Activated naive CD4-positive, alpha-beta T cell treated with anti-CD3 and anti-CD28 coated beads for 36 hours (primary cell): ENCODE measurements at regions not wholly inside any gene's neighbourhood (a gene's known extent, or its start where the extent isn't known, plus 50 kb on each side); places are given as distances from the start of the nearest gene placed in this dataset.

Experiments used
- CTCF ChIA-PET: fragments of 350-600 bp; sonication (Branson Sonifier 250); formaldehyde crosslinking; loops from one replicate; lab custom pipeline; 2021; ENCODE audit warnings: antibody characterized with exemption; lab: Charles Lee
- DNase-seq: peaks from one replicate; pipeline ENCODE4 v3.0.0-alpha.2; 2020
- H3K27ac Mint-ChIP-seq: one replicate; pipeline ENCODE4 v1.8.0; 2021; ENCODE audit warnings: mild to moderate bottlenecking, mixed read lengths
- H3K27me3 Mint-ChIP-seq: one replicate; pipeline ENCODE4 v1.8.0; 2021; ENCODE audit warnings: low read depth, mixed read lengths
- H3K36me3 Mint-ChIP-seq: one replicate; pipeline ENCODE4 v1.8.0; 2021; ENCODE audit warnings: low read depth, mixed read lengths
- H3K4me1 Mint-ChIP-seq: one replicate; pipeline ENCODE4 v1.8.0; 2021; ENCODE audit warnings: low read depth, mixed read lengths
- H3K4me3 Mint-ChIP-seq: one replicate; pipeline ENCODE4 v1.8.0; 2021; ENCODE audit warnings: mild to moderate bottlenecking, moderate library complexity, mixed read lengths
- H3K9me3 Mint-ChIP-seq: one replicate; pipeline ENCODE4 v1.8.0; 2021; ENCODE audit warnings: mixed read lengths
- intact Hi-C: fragments of 100-400 bp; cut with micrococcal nuclease; formaldehyde crosslinking; loops from one replicate; pipeline ENCODE4 v1.15.1; 2023

DNA sequence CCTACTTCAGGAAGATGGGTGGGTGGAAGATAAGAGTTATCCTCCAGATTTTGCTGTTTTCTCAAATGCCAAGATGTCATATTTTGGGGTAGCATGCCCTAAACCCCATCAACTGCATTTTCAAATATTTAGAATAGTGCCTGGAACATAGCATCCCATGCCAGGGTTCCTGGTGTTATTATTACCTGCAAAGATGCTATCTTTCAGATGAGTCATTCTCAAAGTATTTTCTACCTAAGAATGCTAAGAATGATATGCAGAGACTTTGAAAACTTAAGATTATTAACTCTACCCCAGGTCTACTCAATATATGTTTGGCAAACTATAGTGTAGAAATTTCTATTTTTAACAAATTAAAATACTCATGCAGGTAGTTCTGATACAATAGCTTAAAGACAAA lies 934.3 kb upstream of the SLIT2 start:
- Mint-ChIP-seq H3K36me3 (no peaks in the 10 kb centered on the region), H3K4me1 (no peaks in the 10 kb centered on the region), H3K4me3 (no peak overlapping the region), H3K9me3 (peaks cover 4% of the 10 kb centered on the region), H3K27me3 (no peaks in the 10 kb centered on the region), H3K27ac (no peak overlapping the region)
- DNase-seq, result no peak
- intact Hi-C loops, result no loop called here
- CTCF ChIA-PET, result no interaction called here

DNA sequence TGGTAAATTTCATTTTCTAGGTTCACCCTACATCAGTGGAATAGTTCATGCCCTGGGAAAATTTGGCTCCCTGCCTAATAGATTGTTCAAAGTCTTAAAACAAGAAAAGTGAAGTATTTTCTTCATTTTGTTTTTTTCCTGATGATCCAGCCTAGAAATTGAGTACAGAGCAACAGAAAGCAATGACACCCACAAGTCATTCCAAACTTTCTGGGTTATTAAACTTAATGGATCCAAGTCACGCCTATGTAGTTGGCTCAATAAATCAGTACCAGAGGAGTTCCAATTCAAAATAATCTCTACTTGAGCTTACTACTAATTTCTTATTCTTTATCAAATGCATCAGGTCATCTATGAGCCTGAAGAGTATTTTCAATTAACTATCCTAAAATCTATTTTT lies 937.6 kb upstream of the SLIT2 start:
- Mint-ChIP-seq H3K36me3 (no peaks in the 10 kb centered on the region), H3K4me3 (no peak overlapping the region)
- intact Hi-C loops, result no loop called here

GRCh38 chr4:19309378-19309777 lies 942.3 kb upstream of the SLIT2 start:
- Mint-ChIP-seq H3K36me3 (no peaks in the 10 kb centered on the region), H3K4me3 (no peak overlapping the region), H3K27me3 (no peaks in the 10 kb centered on the region), H3K4me1 (no peaks in the 10 kb centered on the region), H3K27ac (no peak overlapping the region), H3K9me3 (peaks cover 7% of the 10 kb centered on the region)
- intact Hi-C loops, result no loop called here
- DNase-seq, result no peak
- CTCF ChIA-PET, result no interaction called here

More for the DNA sequence above, 937.6 kb upstream of the SLIT2 start:
- H3K27me3 Mint-ChIP-seq, result no peaks in the 10 kb centered on the region
- no peak overlapping the region for H3K27ac Mint-ChIP-seq
- H3K4me1 Mint-ChIP-seq, result no peaks in the 10 kb centered on the region
- CTCF ChIA-PET, result no interaction called here
- H3K9me3 Mint-ChIP-seq, result peaks cover 4% of the 10 kb centered on the region
- no peak for DNase-seq

- Mint-ChIP-seq H3K4me1 (no peaks in the 10 kb centered on the region), H3K9me3 (peaks cover 4% of the 10 kb centered on the region), H3K27ac (no peak overlapping the region), H3K4me3 (no peak overlapping the region), H3K36me3 (no peaks in the 10 kb centered on the region), H3K27me3 (no peaks in the 10 kb centered on the region)
- intact Hi-C loops, result no loop called here
- CTCF ChIA-PET, result no interaction called here
- DNase-seq, result no peak
Observed at GRCh38 chr4:19304028-19304427, 947.7 kb upstream of the SLIT2 start.

DNA sequence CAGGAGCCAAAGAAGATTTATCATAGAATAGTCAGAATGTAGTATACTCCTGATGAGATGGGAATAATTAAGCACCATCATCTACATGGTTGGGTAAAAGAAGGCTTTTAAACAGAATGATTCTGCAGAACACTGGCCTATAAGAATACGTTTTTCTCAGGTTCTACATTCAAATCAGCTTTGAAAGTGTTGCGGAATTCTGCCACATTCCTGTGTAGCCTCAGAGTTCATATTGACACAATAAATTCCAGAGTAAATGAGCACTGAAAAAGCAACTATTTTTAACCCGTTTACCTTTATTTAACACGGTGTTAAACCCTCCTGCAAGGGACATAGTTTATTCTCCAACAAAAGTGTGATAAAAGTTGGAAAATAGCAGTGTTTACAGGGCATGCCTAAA lies 950.2 kb upstream of the SLIT2 start:
- CTCF ChIA-PET, result no interaction called here
- intact Hi-C loops, result no loop called here

DNA sequence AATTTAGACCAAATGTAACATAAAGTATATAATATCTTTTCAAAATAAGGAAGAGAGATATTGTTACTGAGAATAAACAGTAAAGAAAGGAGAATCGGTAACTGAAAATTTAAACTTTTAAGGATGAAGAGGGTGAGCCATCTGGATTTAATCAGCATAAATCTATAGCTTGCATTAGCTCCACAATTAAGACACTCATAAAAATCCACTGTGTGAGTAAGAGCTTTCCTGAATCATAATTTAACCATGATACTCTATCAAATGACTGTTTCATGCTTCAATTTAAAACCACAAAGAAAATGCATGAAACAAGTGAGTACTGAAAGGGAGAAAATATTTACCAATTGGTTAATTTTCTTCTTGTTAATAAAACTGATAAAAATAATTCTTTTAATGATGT lies 951.5 kb upstream of the SLIT2 start:
- no peaks in the 10 kb centered on the region for H3K4me1 Mint-ChIP-seq
- H3K9me3 Mint-ChIP-seq, result peaks cover 5% of the 10 kb centered on the region
- no peaks in the 10 kb centered on the region for H3K36me3 Mint-ChIP-seq
- H3K27ac Mint-ChIP-seq, result no peak overlapping the region
- H3K27me3 Mint-ChIP-seq, result no peaks in the 10 kb centered on the region
- intact Hi-C loops, result no loop called here
- CTCF ChIA-PET, result no interaction called here
- H3K4me3 Mint-ChIP-seq, result no peak overlapping the region
- DNase-seq, result no peak

More for the DNA sequence above, 950.2 kb upstream of the SLIT2 start:
- no peaks in the 10 kb centered on the region for H3K27me3 Mint-ChIP-seq
- DNase-seq, result no peak
- no peak overlapping the region for H3K4me3 Mint-ChIP-seq
- no peak overlapping the region for H3K27ac Mint-ChIP-seq
- H3K4me1 Mint-ChIP-seq, result no peaks in the 10 kb centered on the region
- no peaks in the 10 kb centered on the region for H3K36me3 Mint-ChIP-seq
- peaks cover 3% of the 10 kb centered on the region for H3K9me3 Mint-ChIP-seq

GRCh38 chr4:19298998-19299397 lies 952.7 kb upstream of the SLIT2 start:
- Mint-ChIP-seq H3K4me3 (no peak overlapping the region), H3K27me3 (no peaks in the 10 kb centered on the region), H3K4me1 (no peaks in the 10 kb centered on the region), H3K9me3 (peaks cover 10% of the 10 kb centered on the region), H3K36me3 (no peaks in the 10 kb centered on the region), H3K27ac (no peak overlapping the region)
- intact Hi-C loops, result no loop called here
- DNase-seq, result no peak
- CTCF ChIA-PET, result no interaction called here

DNA sequence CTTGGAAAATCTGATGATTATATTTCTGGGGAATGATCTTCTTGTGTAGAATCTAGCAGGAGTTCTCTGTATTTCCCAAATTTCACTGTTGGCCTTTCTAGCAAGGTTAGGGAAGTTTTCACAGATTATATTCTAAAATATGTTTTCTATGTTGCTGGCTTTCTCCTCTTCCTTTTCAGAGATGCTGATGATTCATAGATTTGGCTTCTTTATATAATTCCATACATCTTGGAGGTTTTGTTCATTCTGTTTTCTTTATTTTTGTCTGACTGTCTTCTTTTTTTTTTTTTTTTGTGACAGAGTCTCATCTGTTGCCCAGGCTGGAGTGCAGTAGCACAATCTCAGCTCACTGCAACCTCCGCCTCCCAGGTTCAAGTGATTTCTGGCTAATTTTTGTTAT lies 957.9 kb upstream of the SLIT2 start:
- no peak for DNase-seq
- no peaks in the 10 kb centered on the region for H3K27me3 Mint-ChIP-seq
- H3K4me1 Mint-ChIP-seq, result no peaks in the 10 kb centered on the region
- peaks cover 38% of the 10 kb centered on the region for H3K9me3 Mint-ChIP-seq
- intact Hi-C loops, result no loop called here
- H3K36me3 Mint-ChIP-seq, result peaks cover 2% of the 10 kb centered on the region
- no peak overlapping the region for H3K4me3 Mint-ChIP-seq
- H3K27ac Mint-ChIP-seq, result no peak overlapping the region
- CTCF ChIA-PET, result no interaction called here

DNA sequence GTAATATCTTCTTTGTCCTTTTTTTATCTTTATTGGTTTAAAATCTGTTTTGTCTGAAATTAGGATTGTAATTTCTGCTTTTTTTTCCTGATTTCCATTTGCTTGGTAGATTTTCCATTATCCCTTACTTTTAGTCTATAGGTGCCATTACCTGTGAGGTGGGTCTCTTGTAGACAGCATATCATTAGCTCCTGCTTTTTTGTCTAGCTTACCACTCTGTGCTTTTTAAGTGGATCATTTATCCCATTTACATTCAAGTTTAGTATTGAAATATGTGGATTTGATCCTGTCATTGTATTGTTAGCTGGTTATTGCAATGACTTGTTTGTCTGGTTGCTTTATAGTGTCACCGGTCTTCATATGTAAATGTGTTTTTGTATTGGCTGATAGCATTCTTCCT lies 958.6 kb upstream of the SLIT2 start:
- H3K9me3 Mint-ChIP-seq, result peaks cover 38% of the 10 kb centered on the region
- H3K36me3 Mint-ChIP-seq, result peaks cover 2% of the 10 kb centered on the region
- CTCF ChIA-PET, result no interaction called here
- intact Hi-C loops, result no loop called here
- no peak overlapping the region for H3K4me3 Mint-ChIP-seq
- no peak for DNase-seq
- H3K27ac Mint-ChIP-seq, result no peak overlapping the region
- no peaks in the 10 kb centered on the region for H3K27me3 Mint-ChIP-seq
- no peaks in the 10 kb centered on the region for H3K4me1 Mint-ChIP-seq

GRCh38 chr4:19286924-19287323 lies 964.8 kb upstream of the SLIT2 start:
- H3K4me1 Mint-ChIP-seq, result no peaks in the 10 kb centered on the region
- CTCF ChIA-PET, result no interaction called here
- no peak for DNase-seq
- no peaks in the 10 kb centered on the region for H3K27me3 Mint-ChIP-seq
- intact Hi-C loops, result no loop called here
- H3K27ac Mint-ChIP-seq, result no peak overlapping the region
- H3K4me3 Mint-ChIP-seq, result no peak overlapping the region
- peaks cover 19% of the 10 kb centered on the region for H3K9me3 Mint-ChIP-seq
- H3K36me3 Mint-ChIP-seq, result no peaks in the 10 kb centered on the region

DNA sequence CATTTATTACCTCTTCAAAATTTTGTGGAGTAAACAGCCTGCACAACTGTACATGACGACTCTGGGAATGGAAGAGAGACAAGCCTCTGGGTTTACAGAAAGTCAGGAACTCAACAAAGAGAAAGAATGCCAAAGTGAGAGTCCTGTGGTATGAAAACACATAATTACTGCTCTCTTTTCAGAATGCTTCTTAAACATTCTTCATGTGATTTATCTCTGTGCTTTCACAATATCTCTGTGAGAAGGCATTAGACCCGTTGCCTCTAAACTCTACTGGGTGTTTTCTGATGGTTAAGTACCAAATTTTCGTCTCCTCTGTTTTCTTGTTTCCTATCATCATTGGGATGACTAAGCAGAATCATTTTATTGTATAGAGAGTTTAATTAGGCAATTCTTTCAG lies 966.6 kb upstream of the SLIT2 start:
- no peak overlapping the region for H3K27ac Mint-ChIP-seq
- H3K9me3 Mint-ChIP-seq, result peaks cover 20% of the 10 kb centered on the region
- no peaks in the 10 kb centered on the region for H3K4me1 Mint-ChIP-seq
- no peak overlapping the region for H3K4me3 Mint-ChIP-seq
- CTCF ChIA-PET, result no interaction called here
- H3K36me3 Mint-ChIP-seq, result no peaks in the 10 kb centered on the region
- no peaks in the 10 kb centered on the region for H3K27me3 Mint-ChIP-seq
- no peak for DNase-seq
- intact Hi-C loops, result no loop called here

DNA sequence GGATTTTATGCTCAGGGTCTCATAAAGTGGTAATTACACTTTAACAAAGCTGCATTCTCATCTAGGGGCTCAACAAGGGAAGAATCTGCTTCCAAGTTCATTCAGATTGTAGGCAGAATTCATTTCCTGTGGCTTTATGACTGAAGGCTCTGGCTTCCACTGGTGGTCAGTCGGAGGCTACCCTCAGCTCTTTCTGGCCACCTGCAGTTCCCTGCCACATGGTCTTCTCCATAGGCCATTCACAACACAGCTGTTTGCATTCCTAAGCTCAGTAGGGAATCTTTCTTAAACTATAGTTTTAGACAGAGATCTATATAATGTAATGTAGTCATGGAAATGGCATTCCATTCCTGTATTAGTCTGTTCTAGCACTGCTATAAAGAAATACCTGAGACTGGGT lies 973.0 kb upstream of the SLIT2 start:
- no peaks in the 10 kb centered on the region for H3K27me3 Mint-ChIP-seq
- H3K4me1 Mint-ChIP-seq, result no peaks in the 10 kb centered on the region
- no peak overlapping the region for H3K27ac Mint-ChIP-seq
- no peak for DNase-seq
- no peak overlapping the region for H3K4me3 Mint-ChIP-seq
- CTCF ChIA-PET, result no interaction called here
- intact Hi-C loops, result no loop called here
- H3K36me3 Mint-ChIP-seq, result no peaks in the 10 kb centered on the region
- peaks cover 14% of the 10 kb centered on the region for H3K9me3 Mint-ChIP-seq

GRCh38 chr4:19266566-19266965 lies 985.1 kb upstream of the SLIT2 start:
- no peak for DNase-seq
- Mint-ChIP-seq H3K4me3 (no peak overlapping the region), H3K36me3 (no peaks in the 10 kb centered on the region), H3K9me3 (peaks cover 2% of the 10 kb centered on the region), H3K27ac (no peak overlapping the region), H3K4me1 (no peaks in the 10 kb centered on the region), H3K27me3 (no peaks in the 10 kb centered on the region)
- intact Hi-C loops, result no loop called here
- CTCF ChIA-PET, result no interaction called here

DNA sequence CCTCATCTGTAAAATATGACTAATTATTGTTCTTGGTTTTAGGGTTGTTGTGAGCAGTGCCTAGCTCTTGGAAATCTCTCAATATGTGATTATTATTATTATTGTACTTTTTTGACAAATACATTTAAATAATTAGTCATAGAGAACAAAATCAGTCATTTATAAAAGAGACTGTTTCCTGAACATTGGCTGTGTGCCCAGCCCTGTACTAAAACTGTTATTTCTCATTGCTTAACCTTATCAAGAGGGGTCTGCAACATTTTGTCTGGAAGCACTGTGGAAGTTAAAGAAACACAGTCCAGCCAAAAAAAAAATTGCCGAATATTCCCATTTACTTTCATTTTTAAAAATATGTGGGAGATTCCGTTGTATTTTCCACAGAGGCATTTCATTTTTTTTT lies 989.2 kb upstream of the SLIT2 start:
- no peaks in the 10 kb centered on the region for H3K27me3 Mint-ChIP-seq

More for the DNA sequence above, 989.2 kb upstream of the SLIT2 start:
- Mint-ChIP-seq H3K36me3 (no peaks in the 10 kb centered on the region), H3K4me1 (no peaks in the 10 kb centered on the region), H3K27ac (no peak overlapping the region), H3K9me3 (peaks cover 2% of the 10 kb centered on the region), H3K4me3 (no peak overlapping the region)
- intact Hi-C loops, result no loop called here
- CTCF ChIA-PET, result no interaction called here
- no peak for DNase-seq
